ENCODE measurements at regions not wholly inside any gene's neighbourhood (a gene's known extent, or its start where the extent isn't known, plus 50 kb on each side); places are given as distances from the start of the nearest gene placed in this dataset.

DNA sequence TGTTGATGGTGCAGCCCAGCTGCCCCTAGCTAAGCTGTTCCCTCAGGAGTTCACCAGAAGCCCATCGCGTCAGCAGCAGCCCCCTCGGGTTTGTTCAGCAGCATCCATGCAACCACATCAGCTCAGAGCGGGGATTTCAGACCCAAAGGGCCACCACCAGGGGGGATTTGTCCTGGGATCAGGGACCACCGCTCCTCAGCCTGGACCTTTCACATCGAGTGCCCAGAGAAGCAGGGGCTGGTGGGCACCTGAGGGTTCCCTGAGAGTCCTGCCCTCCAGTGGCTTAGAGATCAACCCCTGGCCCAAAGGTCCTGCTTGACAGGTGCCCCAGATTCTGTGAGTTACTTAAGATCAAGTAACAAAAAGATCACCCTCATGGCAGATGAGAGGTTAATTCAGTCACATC, 65.9 kb upstream of the C14orf180 start:
- H3K4me3 ChIP-seq (ENCODE audit: low read depth, low read length): no peak overlapping the region
- no peak for DNase-seq (ENCODE audit: low read depth)
- TF ChIP-seq, protein P1, sequence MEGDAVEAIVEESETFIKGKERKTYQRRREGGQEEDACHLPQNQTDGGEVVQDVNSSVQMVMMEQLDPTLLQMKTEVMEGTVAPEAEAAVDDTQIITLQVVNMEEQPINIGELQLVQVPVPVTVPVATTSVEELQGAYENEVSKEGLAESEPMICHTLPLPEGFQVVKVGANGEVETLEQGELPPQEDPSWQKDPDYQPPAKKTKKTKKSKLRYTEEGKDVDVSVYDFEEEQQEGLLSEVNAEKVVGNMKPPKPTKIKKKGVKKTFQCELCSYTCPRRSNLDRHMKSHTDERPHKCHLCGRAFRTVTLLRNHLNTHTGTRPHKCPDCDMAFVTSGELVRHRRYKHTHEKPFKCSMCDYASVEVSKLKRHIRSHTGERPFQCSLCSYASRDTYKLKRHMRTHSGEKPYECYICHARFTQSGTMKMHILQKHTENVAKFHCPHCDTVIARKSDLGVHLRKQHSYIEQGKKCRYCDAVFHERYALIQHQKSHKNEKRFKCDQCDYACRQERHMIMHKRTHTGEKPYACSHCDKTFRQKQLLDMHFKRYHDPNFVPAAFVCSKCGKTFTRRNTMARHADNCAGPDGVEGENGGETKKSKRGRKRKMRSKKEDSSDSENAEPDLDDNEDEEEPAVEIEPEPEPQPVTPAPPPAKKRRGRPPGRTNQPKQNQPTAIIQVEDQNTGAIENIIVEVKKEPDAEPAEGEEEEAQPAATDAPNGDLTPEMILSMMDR (IDR thresholded peaks at IDR 0.05; ENCODE audit: low read depth, low read length, missing control alignments): no peak

DNA sequence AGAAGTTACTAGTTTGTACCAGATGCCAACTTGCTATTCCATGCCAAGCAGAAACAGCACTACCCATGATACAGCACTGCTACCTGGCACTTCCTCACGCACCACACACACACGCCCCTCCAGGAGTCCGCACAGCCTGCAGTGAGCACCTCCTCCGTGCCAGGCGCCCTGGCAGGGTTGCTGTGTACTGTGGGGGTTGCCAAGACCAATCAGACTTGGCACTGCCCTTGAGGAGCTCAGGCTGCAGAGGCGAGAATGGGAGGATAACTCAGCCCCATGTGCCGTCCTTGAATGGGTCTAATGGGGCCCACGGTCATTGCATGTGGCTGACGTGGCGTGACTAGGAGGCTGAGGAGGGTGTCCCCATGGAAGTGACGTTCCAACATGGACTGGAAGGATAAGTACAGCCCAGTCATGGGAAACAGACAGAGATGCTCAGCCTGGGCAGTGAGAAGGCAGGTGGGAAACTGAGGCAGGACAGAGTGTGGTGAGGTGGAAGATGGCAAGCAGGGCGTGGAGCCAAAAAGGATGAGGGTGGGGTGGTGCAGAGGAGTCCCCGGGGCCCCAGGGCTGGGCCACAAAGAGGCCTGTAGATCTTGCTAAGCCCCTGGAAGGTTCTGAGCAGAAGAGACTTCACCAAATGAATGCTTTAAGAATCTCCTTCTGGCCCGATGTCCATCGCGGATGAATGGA, 65.3 kb upstream of the C14orf180 start:
- TF ChIP-seq, protein P1 (IDR thresholded peaks at IDR 0.05; ENCODE audit: low read depth, low read length, missing control alignments): no peak
- DNase-seq (ENCODE audit: low read depth): no peak
- no peak overlapping the region for H3K4me3 ChIP-seq (ENCODE audit: low read depth, low read length)

DNA sequence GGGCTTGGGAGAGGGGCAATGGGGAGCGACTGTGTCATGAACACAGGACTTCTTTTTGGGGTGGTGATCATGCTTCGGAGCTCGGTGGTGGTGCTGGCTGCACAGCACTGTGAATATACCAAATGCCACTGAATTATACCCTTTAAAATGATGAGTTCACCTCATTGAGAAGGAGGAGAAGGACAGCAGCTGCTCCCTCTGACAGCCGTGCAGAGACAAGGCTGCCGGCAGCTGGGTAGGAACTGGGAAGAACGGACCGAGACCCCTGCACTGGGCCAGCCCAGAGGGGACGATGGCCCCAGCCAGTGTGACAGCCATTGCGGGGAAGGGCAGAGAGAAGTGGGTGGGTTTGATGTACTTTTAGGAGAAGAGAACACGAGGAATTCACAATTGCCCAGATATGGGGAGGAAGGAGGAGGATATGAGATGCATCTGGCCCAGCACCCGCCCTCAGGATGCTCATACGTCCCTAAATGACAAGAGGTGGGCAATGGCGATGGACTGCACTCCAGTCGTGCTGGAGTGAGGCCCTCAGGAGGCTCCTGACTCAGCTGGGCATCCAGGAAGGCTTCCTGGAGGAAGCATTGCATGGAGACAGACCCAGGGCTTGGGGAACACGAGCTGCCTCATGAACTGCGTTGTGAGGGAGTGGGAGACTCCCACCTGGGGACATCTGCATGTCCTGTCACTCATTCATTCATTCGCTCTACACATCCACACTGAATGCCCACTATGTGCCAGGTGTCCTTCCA, 64.3 kb upstream of the C14orf180 start:
- H3K4me3 ChIP-seq (ENCODE audit: low read depth, low read length): no peak overlapping the region
- TF ChIP-seq, protein P1 (IDR thresholded peaks at IDR 0.05; ENCODE audit: low read depth, low read length, missing control alignments): no peak
- DNase-seq (ENCODE audit: low read depth): no peak

DNA sequence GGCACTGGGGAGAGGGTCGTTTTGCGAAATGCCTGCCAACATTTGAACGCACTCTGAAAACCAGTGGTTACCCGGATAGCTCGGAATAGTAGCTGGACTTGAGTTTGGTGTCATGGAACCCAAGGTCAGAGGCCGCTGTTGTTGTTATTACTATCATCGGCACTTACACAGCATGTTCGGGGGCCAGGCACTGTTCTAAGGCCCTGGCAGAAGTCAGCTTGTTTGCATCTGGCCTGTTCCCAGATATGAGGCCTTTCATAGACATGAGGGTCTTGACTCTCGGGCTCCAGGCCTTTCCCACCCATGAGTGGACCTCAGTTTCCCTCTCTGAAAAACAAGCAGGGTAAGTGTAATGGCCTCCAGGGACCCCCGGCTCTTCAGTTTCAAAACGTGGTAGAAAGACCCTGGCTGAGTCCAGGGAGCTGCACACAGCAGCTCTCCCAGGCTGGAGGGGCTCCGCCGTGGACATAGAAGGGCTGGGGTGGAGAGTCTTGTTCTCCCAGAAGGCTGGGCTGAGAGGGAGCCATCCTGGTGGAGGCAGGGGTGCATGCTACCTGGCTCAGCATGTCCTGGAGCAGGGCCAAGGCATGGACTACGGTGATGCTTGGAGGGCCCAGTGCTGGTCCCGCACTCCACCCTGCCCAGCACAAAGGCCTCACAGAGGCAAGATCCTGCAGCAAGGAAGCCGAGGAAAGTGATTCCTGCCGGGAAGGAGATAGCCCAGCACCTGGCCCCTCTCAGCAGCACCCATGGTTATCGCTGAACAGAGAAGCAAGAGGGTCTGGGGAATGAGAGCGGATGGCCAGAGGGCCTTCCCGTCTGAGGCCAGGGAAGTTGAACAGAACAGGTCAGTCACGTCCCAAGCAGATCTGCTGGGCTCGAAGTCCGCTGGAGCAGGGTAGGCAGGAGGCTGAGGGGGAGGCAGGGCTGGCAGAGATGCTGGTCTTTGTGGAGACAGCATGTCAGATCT, 63.5 kb upstream of the C14orf180 start:
- DNase-seq (ENCODE audit: low read depth): no peak
- no peak overlapping the region for H3K4me3 ChIP-seq (ENCODE audit: low read depth, low read length)
- TF ChIP-seq, protein P1 (IDR thresholded peaks at IDR 0.05; ENCODE audit: low read depth, low read length, missing control alignments): no peak

DNA sequence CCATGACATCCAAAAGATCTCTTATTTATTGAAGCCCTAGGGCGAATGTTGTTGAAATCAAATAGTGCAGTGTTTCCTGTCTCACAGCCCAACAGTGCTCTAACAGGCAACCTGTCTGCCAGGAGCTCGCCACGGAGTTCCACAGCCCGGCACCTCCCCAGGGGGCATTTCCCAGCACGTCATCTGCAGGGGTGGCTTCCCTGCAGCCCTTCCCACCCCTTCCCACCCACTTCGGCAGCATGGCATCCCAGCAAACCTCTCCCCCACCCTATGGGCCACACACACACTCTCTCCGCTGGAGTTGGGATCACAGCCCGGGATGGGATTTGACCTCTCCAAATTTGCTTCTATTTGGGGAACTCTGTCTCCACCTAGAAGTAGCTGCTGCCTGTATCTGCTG, 62.7 kb upstream of the C14orf180 start:
- TF ChIP-seq, protein P1 (IDR thresholded peaks at IDR 0.05; ENCODE audit: low read depth, low read length, missing control alignments): no peak
- H3K4me3 ChIP-seq (ENCODE audit: low read depth, low read length): no peak overlapping the region
- no peak for DNase-seq (ENCODE audit: low read depth)

DNA sequence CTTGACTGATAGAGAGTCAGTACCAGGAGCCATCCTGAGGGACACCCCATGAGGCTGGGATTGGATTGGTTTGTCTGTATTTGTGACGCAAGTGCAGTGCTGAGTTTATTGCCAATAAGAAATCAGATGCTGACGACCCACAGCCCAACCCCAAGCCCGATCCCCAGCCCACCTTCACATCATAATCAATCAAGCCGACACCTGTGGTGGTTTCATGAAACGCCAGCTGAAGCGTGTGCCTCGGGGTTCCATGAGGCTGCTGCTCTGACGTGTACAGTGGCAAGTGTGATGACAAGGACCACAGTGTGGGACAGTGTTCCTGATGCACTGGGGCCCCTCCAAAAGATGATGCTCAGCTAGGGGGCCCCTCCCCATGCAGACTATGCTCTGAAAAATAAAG, 62.1 kb upstream of the C14orf180 start:
- DNase-seq (ENCODE audit: low read depth): no peak
- H3K4me3 ChIP-seq (ENCODE audit: low read depth, low read length): no peak overlapping the region
- TF ChIP-seq, protein P1 (IDR thresholded peaks at IDR 0.05; ENCODE audit: low read depth, low read length, missing control alignments): no peak

Measured in GM12864 (cell line).